OCI-LY7 (cell line): ENCODE measurements at regions not wholly inside any gene's neighbourhood (a gene's known extent, or its start where the extent isn't known, plus 50 kb on each side); places are given as distances from the start of the nearest gene placed in this dataset.

Source experiments
- BruUV-seq: library from RNA; stranded (reverse); fragments of 400-500 nt; replicated peaks from 2 replicates; lab custom pipeline; 2021; lab: Mats Ljungman, UMichigan
- CTCF ChIA-PET: fragments of 300-600 bp; sonication (Branson Sonifier 250); formaldehyde crosslinking; loops from one replicate; lab custom pipeline; 2022; ENCODE audit warnings: antibody characterized with exemption; ENCODE audit not compliant: unreplicated experiment; lab: Charles Lee
- POLR2A ChIA-PET: fragments of 300-600 bp; sonication (Branson Sonifier 250); formaldehyde crosslinking; loops from one replicate; lab custom pipeline; 2022; ENCODE audit warnings: antibody characterized with exemption; lab: Charles Lee
- DNase-seq: peaks from one replicate; pipeline ENCODE4 v3.0.0-alpha.2; 2015; ENCODE audit warnings: low spot score
- H2AFZ ChIP-seq: fragments of 200-600 bp; sonication (generic), shearing (Covaris generic); 2 replicates; pipeline ENCODE4 v1.6.1; 2014; ENCODE audit warnings: mild to moderate bottlenecking, antibody characterized with exemption, low read length, moderate library complexity
- H3K27ac ChIP-seq: fragments of 200-600 bp; sonication (generic); 2 replicates; pipeline ENCODE4 v1.5.1; 2014; ENCODE audit warnings: mixed run types, low read depth, mild to moderate bottlenecking, moderate library complexity, low read length, inconsistent platforms; ENCODE audit not compliant: poor library complexity, severe bottlenecking
- H3K36me3 ChIP-seq: fragments of 200-600 bp; sonication (generic); 2 replicates; pipeline ENCODE4 v1.6.1; 2014; ENCODE audit warnings: mild to moderate bottlenecking, antibody characterized with exemption, low read length, moderate library complexity, mixed read lengths; ENCODE audit not compliant: insufficient read depth
- H3K4me1 ChIP-seq: fragments of 200-600 bp; sonication (generic); 2 replicates; pipeline ENCODE4 v1.5.1; 2014; ENCODE audit warnings: mild to moderate bottlenecking, low read length; ENCODE audit not compliant: insufficient read depth, poor library complexity, severe bottlenecking
- H3K4me2 ChIP-seq: fragments of 200-600 bp; sonication (generic); 2 replicates; pipeline ENCODE4 v1.6.1; 2014; ENCODE audit warnings: mild to moderate bottlenecking, low read length
- H3K4me3 ChIP-seq: fragments of 200-600 bp; sonication (generic); 2 replicates; pipeline ENCODE4 v1.5.1; 2014; ENCODE audit warnings: mild to moderate bottlenecking, low read depth, low read length; ENCODE audit not compliant: poor library complexity, severe bottlenecking
- H3K79me2 ChIP-seq: fragments of 200-600 bp; sonication (generic); 2 replicates; pipeline ENCODE4 v1.6.1; 2016; ENCODE audit warnings: low read depth, mild to moderate bottlenecking, low read length, moderate library complexity, mixed read lengths; ENCODE audit not compliant: insufficient read depth
- H3K9me2 ChIP-seq: fragments of 200-600 bp; sonication (generic); 2 replicates; pipeline ENCODE4 v1.6.1; 2016; ENCODE audit warnings: mild to moderate bottlenecking, low read length, mixed read lengths; ENCODE audit not compliant: insufficient read depth
- H3K9me3 ChIP-seq: fragments of 200-600 bp; sonication (generic); 2 replicates; pipeline ENCODE4 v1.6.1; 2014; ENCODE audit warnings: mild to moderate bottlenecking, mixed run types, low read length, mixed read lengths
- H4K20me1 ChIP-seq: fragments of 200-600 bp; sonication (generic); 2 replicates; pipeline ENCODE4 v1.6.1; 2014; ENCODE audit warnings: mild to moderate bottlenecking, antibody characterized with exemption, low read length, moderate library complexity, mixed read lengths; ENCODE audit not compliant: insufficient read depth
- CTCF ChIP-seq: fragments of 200-600 bp; sonication (generic); conservative IDR thresholded peaks from 2 replicates; pipeline ENCODE4 v1.5.1; 2014; ENCODE audit warnings: mild to moderate bottlenecking, antibody characterized with exemption, low read length, moderate library complexity, mixed read lengths
- EZH2phosphoT487 ChIP-seq: fragments of 200-600 bp; sonication (generic); IDR thresholded peaks from 2 replicates; pipeline ENCODE4 v1.6.1; 2018; ENCODE audit warnings: low read depth, borderline replicate concordance, mild to moderate bottlenecking, mixed run types, antibody characterized with exemption, low read length, moderate library complexity, mixed read lengths
- intact Hi-C: fragments of 100-400 bp; cut with micrococcal nuclease; formaldehyde crosslinking; loops from one replicate; pipeline ENCODE4 v1.10.0; 2022; ENCODE audit not compliant: unreplicated experiment

- intact Hi-C loops, result no loop called here
- CTCF ChIA-PET, result no interaction called here
- Histone ChIP-seq H3K36me3 (no peaks in the 10 kb centered on the region), H3K79me2 (no peaks in the 10 kb centered on the region), H3K4me1 (no peaks in the 10 kb centered on the region), H3K4me3 (no peak overlapping the region), H3K9me2 (no peaks in the 10 kb centered on the region), H4K20me1 (no peaks in the 10 kb centered on the region), H3K4me2 (no peak overlapping the region), H2AFZ (no peak overlapping the region), H3K9me3 (no peaks in the 10 kb centered on the region), H3K27ac (no peak overlapping the region)
- TF ChIP-seq EZH2phosphoT487 (no peak), CTCF (no peak)
- POLR2A ChIA-PET, result no interaction called here
- DNase-seq, result no peak
- BruUV-seq, result no TSS peak
Measured at GRCh38 chr14:99040052-99040451, 231.9 kb downstream of the BCL11B start.

GRCh38 chr14:99040711-99041110, 231.3 kb downstream of the BCL11B start:
- Histone ChIP-seq H3K4me2 (no peak overlapping the region), H3K4me1 (no peaks in the 10 kb centered on the region), H4K20me1 (no peaks in the 10 kb centered on the region), H3K9me2 (no peaks in the 10 kb centered on the region), H3K36me3 (no peaks in the 10 kb centered on the region), H3K27ac (no peak overlapping the region), H2AFZ (no peak overlapping the region), H3K79me2 (no peaks in the 10 kb centered on the region), H3K9me3 (no peaks in the 10 kb centered on the region), H3K4me3 (no peak overlapping the region)
- no peak for DNase-seq
- TF ChIP-seq CTCF (no peak), EZH2phosphoT487 (no peak)
- ChIA-PET CTCF (no interaction called here), POLR2A (no interaction called here)
- intact Hi-C loops, result no loop called here
- no TSS peak for BruUV-seq

GRCh38 chr14:99041141-99041819, 230.7 kb downstream of the BCL11B start:
- Histone ChIP-seq H3K4me3 (no peak overlapping the region), H3K4me1 (no peaks in the 10 kb centered on the region), H3K36me3 (no peaks in the 10 kb centered on the region), H3K79me2 (no peaks in the 10 kb centered on the region), H3K4me2 (no peak overlapping the region), H4K20me1 (no peaks in the 10 kb centered on the region), H3K9me3 (no peaks in the 10 kb centered on the region), H2AFZ (no peak overlapping the region), H3K27ac (no peak overlapping the region), H3K9me2 (no peaks in the 10 kb centered on the region)
- POLR2A ChIA-PET, result no interaction called here
- DNase-seq, result no peak
- intact Hi-C loops, result no loop called here
- BruUV-seq, result no TSS peak
- TF ChIP-seq EZH2phosphoT487, result no peak
- no peak for TF ChIP-seq CTCF
- CTCF ChIA-PET, result no interaction called here
